Osteocyte (in vitro differentiated cells): ENCODE measurements at regions not wholly inside any gene's neighbourhood (a gene's known extent, or its start where the extent isn't known, plus 50 kb on each side); places are given as distances from the start of the nearest gene placed in this dataset.

Experiments
- DNase-seq: peaks from one replicate; pipeline ENCODE4 v3.0.0; 2021; ENCODE audit warnings: mixed read lengths; ENCODE audit not compliant: unreplicated experiment; ENCODE audit errors: extremely low spot score
- H3K27ac Mint-ChIP-seq: one replicate; pipeline ENCODE4 v1.8.0; 2021; ENCODE audit warnings: mild to moderate bottlenecking, mixed read lengths; ENCODE audit not compliant: unreplicated experiment
- H3K27me3 Mint-ChIP-seq: one replicate; pipeline ENCODE4 v1.8.0; 2021; ENCODE audit warnings: mixed read lengths; ENCODE audit not compliant: unreplicated experiment
- H3K36me3 Mint-ChIP-seq: one replicate; pipeline ENCODE4 v1.8.0; 2021; ENCODE audit warnings: mixed read lengths; ENCODE audit not compliant: unreplicated experiment
- H3K4me1 Mint-ChIP-seq: one replicate; pipeline ENCODE4 v1.8.0; 2021; ENCODE audit warnings: mixed read lengths; ENCODE audit not compliant: unreplicated experiment
- H3K4me3 Mint-ChIP-seq: one replicate; pipeline ENCODE4 v1.8.0; 2021; ENCODE audit warnings: mild to moderate bottlenecking, moderate library complexity, mixed read lengths; ENCODE audit not compliant: unreplicated experiment
- H3K9me3 Mint-ChIP-seq: one replicate; pipeline ENCODE4 v1.8.0; 2021; ENCODE audit warnings: mixed read lengths; ENCODE audit not compliant: unreplicated experiment
- TF ChIP-seq, protein P1 (sequence below): fragments of 200-600 bp; sonication (generic); IDR thresholded peaks from 2 replicates; pipeline ENCODE4 v1.5.0; 2021; ENCODE audit warnings: antibody characterized with exemption, mild to moderate bottlenecking, moderate library complexity

DNA sequence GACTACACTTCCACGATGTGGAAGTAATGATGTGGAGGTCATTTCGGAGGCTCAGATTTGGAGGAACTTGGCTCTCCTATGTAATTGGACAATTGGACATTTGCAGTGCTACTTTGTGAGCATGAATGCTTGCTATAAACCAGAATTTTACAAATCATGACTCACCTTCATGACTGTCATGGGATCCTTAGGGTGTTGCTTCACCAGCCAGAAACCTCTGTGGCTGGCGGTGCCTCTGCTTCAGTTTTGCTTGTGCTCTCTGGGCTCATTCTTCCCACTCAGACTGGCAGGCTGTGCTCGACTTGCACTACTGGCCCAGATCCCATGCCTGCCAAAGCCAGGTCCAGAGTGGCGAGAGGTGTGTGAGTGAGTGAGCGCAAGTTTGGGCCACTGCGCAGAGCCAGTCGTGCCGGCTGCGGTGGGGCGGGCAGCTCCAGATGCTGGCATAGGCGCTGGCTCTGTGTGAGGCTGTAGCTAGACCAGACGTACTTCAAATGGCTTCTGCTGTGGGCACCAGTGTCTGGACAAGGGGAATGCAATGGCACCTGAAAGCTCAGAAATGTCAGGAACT is 387.8 kb downstream of the AEBP2 start:
- TF ChIP-seq, protein P1, sequence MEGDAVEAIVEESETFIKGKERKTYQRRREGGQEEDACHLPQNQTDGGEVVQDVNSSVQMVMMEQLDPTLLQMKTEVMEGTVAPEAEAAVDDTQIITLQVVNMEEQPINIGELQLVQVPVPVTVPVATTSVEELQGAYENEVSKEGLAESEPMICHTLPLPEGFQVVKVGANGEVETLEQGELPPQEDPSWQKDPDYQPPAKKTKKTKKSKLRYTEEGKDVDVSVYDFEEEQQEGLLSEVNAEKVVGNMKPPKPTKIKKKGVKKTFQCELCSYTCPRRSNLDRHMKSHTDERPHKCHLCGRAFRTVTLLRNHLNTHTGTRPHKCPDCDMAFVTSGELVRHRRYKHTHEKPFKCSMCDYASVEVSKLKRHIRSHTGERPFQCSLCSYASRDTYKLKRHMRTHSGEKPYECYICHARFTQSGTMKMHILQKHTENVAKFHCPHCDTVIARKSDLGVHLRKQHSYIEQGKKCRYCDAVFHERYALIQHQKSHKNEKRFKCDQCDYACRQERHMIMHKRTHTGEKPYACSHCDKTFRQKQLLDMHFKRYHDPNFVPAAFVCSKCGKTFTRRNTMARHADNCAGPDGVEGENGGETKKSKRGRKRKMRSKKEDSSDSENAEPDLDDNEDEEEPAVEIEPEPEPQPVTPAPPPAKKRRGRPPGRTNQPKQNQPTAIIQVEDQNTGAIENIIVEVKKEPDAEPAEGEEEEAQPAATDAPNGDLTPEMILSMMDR, result no peak
- Mint-ChIP-seq H3K4me3 (no peak overlapping the region), H3K27ac (no peak overlapping the region), H3K27me3 (no peaks in the 10 kb centered on the region), H3K9me3 (no peaks in the 10 kb centered on the region), H3K36me3 (no peaks in the 10 kb centered on the region), H3K4me1 (no peaks in the 10 kb centered on the region)
- no peak for DNase-seq

DNA sequence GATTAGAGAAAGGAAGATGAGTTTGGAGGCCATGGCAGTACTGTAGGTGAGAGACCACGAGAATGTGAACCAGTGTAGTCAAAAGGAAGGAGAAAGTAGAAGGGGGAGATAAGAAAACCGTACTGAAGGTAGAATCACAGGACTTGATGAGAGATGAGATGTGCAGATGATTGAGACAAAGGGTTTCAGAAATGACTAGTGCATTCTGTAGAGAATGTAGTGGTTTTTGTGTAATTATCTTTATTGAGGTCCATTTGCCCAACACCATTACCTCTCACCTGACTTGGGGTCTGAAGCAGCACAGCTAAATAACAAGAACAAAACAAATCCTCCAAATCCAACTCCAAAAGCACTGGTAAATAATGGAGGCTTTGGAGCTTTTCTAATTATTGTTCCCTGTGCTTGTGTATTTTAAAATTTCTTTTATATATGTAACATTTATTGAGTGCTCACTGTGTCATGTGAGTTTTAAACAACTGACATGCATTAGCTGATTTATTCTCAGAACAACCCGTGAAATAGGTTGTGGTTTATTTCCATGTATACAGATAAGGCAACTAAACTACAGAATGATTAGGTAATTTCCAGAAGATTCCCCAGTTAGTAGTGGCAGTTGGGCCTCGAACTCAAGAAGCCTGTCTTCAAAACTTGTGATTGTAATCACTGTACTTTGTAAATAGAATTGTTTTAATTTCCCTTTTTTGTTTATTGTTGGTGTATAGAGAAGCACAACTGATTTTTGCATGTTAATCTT is 390.0 kb downstream of the AEBP2 start:
- TF ChIP-seq, protein P1, result no peak
- Mint-ChIP-seq H3K36me3 (no peaks in the 10 kb centered on the region), H3K9me3 (no peaks in the 10 kb centered on the region), H3K4me1 (peaks cover 9% of the 10 kb centered on the region), H3K27me3 (no peaks in the 10 kb centered on the region), H3K4me3 (no peak overlapping the region), H3K27ac (no peak overlapping the region)
- no peak for DNase-seq

DNA sequence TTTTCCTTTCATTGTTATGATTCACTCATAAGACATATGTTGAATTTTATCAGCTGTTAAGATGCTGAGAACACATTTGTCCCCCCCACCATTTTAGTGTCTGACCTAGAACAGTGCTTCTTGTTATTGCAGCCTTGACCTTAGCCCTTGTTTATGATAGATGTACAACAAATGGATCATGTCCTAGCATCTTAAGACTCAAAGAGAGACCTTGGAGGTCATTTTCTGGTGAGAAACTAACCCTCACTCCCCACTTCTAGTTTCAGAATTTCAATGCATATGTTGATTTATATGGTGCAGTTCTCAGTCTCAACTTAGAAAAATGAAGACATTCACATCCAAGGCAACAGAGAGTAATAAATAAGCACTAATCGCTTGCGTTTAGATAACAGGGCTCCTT is 391.2 kb downstream of the AEBP2 start:
- Mint-ChIP-seq H3K9me3 (no peaks in the 10 kb centered on the region), H3K36me3 (no peaks in the 10 kb centered on the region), H3K4me1 (peaks cover 16% of the 10 kb centered on the region), H3K4me3 (no peak overlapping the region), H3K27ac (no peak overlapping the region), H3K27me3 (no peaks in the 10 kb centered on the region)
- DNase-seq, result no peak
- TF ChIP-seq, protein P1, result no peak

DNA sequence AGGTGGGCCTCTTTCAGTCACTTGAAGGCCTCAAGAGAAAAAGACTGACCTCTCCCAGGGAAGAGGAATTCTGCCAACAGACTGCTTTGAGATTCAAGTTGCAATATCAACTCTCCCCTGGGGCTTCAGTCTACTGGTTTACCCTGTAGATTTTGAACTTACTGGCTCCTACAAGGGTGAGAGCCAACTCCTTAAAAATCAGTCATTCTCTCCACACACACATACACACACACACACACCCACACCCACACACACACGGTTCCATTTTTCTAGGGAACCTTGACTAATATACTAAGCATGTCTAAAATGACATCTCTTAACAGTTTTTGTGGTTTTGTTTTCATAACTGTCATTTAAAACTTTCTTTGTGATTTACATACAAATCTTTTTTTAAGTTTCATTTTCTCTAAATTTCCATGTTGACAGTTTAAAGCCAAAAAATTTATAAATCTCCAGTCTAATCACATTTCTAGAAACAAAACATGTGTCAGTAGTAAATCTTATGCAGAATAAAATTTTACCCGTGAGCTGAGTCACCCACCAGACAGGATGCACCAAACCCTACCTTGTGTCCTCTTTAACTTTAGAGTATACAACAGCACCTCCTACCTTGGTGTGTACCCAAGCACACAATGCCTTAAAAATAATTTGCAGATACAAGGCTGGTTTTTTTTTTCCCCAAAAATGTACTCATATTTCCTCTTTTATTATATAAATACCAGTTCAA is 394.6 kb downstream of the AEBP2 start:
- Mint-ChIP-seq H3K27me3 (no peaks in the 10 kb centered on the region), H3K9me3 (no peaks in the 10 kb centered on the region), H3K4me3 (peak overlapping the region; percentile 1), H3K4me1 (peaks cover 16% of the 10 kb centered on the region), H3K36me3 (no peaks in the 10 kb centered on the region), H3K27ac (peak overlapping the region; percentile 54)
- TF ChIP-seq, protein P1, result no peak
- DNase-seq, result no peak

DNA sequence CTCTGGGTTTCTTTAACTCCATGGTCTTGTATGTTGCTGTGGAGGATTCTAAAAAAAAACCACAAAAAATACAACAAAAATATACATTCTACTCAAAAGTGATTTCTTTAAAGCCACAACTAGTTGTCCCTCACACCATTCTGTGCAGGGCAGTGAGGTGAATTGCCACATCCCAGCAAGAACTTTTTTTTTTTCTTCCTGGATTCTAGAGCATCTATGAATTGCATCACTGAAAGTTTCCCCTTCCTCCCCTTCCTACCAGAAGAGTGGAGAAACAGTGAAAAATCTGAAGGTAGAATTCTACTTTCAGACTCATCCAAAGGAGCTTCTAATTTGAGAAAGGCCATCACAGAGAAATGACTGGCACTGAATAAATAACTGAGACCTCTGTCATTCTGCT is 395.3 kb downstream of the AEBP2 start:
- no peaks in the 10 kb centered on the region for H3K27me3 Mint-ChIP-seq
- H3K27ac Mint-ChIP-seq, result no peak overlapping the region

More for the DNA sequence above, 395.3 kb downstream of the AEBP2 start:
- no peak overlapping the region for H3K4me3 Mint-ChIP-seq
- H3K4me1 Mint-ChIP-seq, result peaks cover 16% of the 10 kb centered on the region
- TF ChIP-seq, protein P1, result no peak
- H3K9me3 Mint-ChIP-seq, result no peaks in the 10 kb centered on the region
- no peaks in the 10 kb centered on the region for H3K36me3 Mint-ChIP-seq
- DNase-seq, result no peak
